ENCODE measurements at regions not wholly inside any gene's neighbourhood (a gene's known extent, or its start where the extent isn't known, plus 50 kb on each side); places are given as distances from the start of the nearest gene placed in this dataset.

DNA sequence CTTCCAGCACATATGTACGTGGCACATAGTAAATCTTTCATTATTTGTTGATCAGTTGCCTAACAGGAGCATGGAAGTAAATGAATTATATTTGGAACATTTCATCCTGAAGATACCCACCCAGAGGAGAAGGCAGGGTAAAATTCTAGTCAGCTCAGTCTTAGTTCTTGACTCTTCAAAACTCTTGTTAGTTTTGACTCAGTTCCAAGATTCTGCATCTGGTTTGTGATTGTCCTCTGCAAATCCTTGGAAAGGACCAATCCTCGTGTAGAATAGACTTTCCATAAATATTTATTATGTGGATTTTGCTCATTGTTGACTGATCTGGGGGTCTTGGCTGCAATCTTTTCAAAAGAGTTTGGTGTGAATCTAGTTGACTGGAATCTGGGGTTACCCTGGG lies 257.5 kb upstream of the FAT1 start:
- no peak for TF ChIP-seq EP300 (IDR thresholded peaks at IDR 0.05)
- TF ChIP-seq POLR2AphosphoS5 (IDR thresholded peaks at IDR 0.05), result no peak
- TF ChIP-seq, protein P1, sequence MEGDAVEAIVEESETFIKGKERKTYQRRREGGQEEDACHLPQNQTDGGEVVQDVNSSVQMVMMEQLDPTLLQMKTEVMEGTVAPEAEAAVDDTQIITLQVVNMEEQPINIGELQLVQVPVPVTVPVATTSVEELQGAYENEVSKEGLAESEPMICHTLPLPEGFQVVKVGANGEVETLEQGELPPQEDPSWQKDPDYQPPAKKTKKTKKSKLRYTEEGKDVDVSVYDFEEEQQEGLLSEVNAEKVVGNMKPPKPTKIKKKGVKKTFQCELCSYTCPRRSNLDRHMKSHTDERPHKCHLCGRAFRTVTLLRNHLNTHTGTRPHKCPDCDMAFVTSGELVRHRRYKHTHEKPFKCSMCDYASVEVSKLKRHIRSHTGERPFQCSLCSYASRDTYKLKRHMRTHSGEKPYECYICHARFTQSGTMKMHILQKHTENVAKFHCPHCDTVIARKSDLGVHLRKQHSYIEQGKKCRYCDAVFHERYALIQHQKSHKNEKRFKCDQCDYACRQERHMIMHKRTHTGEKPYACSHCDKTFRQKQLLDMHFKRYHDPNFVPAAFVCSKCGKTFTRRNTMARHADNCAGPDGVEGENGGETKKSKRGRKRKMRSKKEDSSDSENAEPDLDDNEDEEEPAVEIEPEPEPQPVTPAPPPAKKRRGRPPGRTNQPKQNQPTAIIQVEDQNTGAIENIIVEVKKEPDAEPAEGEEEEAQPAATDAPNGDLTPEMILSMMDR (IDR thresholded peaks at IDR 0.05), result no peak
